ENCODE measurements at regions not wholly inside any gene's neighbourhood (a gene's known extent, or its start where the extent isn't known, plus 50 kb on each side); places are given as distances from the start of the nearest gene placed in this dataset.

DNA sequence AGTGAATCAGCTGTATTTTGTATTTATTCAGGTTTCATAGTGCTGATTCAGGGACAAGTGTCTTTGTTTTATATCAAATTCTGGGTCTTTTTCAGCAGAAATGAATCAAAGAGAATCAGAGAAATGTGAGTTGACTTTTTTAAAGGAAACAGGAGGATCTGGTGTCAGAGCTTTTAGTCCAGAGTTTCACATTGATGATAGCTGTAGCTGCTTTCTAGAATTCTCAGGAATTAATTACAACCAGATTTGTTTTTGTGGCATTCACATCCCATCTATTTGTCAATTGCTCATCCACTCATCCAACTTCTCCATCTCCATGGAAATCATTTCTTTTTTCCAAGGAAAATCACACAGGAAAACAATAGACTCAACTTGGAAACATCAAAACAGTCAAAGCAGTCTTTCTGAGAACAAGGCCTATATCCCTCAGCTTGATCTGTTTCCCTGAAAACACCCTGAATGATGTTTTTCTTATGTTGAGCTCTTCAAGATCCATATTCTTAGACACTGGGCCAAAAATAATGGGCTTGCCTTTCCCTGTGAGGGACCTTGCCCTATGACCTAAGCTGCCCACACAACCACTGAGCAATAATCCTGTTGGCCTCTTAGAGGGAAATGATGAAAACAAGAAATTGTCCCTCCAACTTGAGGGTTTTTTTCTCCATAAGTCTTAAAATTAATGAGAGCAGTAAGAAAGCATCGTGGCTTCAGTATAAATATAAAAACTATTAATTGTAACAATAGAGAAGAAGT lies 249.5 kb upstream of the FN1 start:
- H3K9ac ChIP-seq (ENCODE audit: low read length in 3 of 3), result no peak overlapping the region
- H3K36me3 ChIP-seq (ENCODE audit: control insufficient read depth in 2 of 3, insufficient read depth in 3 of 3, low read length in 3 of 3), result no peaks in the 10 kb centered on the region
- no peaks in the 10 kb centered on the region for H3K27me3 ChIP-seq (ENCODE audit: control insufficient read depth, insufficient read depth, low read length)
- H3K4me1 ChIP-seq (ENCODE audit: control insufficient read depth in 2 of 3, insufficient read depth in 2 of 3, low read depth in 1 of 3, low read length in 3 of 3), result no peaks in the 10 kb centered on the region
- FAIRE-seq (no peak), DNase-seq (no peak)
- no peak overlapping the region for H3K4me3 ChIP-seq (ENCODE audit: low read length in 3 of 3)
- H3K27ac ChIP-seq (ENCODE audit: low read depth in 2 of 2, low read length in 2 of 2), result no peak overlapping the region
- no peaks in the 10 kb centered on the region for H3K9me3 ChIP-seq (ENCODE audit: control insufficient read depth in 2 of 3, insufficient read depth in 1 of 3, low read length in 3 of 3)
- TF ChIP-seq, protein P1, sequence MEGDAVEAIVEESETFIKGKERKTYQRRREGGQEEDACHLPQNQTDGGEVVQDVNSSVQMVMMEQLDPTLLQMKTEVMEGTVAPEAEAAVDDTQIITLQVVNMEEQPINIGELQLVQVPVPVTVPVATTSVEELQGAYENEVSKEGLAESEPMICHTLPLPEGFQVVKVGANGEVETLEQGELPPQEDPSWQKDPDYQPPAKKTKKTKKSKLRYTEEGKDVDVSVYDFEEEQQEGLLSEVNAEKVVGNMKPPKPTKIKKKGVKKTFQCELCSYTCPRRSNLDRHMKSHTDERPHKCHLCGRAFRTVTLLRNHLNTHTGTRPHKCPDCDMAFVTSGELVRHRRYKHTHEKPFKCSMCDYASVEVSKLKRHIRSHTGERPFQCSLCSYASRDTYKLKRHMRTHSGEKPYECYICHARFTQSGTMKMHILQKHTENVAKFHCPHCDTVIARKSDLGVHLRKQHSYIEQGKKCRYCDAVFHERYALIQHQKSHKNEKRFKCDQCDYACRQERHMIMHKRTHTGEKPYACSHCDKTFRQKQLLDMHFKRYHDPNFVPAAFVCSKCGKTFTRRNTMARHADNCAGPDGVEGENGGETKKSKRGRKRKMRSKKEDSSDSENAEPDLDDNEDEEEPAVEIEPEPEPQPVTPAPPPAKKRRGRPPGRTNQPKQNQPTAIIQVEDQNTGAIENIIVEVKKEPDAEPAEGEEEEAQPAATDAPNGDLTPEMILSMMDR (IDR thresholded peaks at IDR 0.05; ENCODE audit: borderline replicate concordance, extremely low read depth, insufficient read depth), result no peak
- intact Hi-C loops (cut with DNase I), result no loop called here

DNA sequence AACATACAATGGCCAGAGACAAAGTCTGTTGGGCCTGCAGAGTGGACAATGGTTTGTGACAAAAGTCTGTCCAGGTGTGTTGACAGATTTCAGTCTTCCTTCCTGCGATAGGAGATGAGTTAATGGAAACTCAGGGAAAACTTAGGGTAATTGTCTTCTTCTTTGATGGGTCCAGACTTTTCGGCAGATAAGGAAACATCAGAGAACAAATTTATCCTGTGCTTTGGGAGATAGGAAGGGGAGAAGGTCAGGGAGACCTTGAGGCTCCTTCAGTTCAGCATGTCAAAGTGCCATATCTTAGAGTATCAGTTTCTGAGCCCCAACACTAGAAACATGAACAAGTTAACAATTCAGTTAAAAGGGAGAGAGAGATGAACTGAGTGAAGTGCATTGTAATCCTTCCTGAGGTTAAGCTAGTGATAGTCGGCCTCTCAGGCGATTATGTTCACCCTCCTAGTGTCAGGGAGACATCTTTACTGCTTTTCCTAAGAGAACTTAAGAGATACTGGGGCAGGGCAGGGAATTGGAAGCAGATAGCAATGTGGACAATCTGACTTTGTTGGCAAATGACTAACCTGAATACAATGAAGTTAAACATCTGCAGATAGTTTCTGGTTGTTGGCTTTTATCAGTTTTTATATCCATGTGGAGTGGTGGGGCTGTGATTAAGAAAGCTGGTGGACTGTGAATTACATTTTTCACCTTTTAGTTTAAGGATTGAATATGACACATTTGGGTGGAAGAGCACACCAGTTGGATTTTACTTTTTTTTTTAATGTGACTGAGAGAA lies 248.8 kb upstream of the FN1 start:
- DNase-seq (no peak), FAIRE-seq (no peak)
- TF ChIP-seq, protein P1 (IDR thresholded peaks at IDR 0.05; ENCODE audit: borderline replicate concordance, extremely low read depth, insufficient read depth), result no peak
- Histone ChIP-seq H3K4me1 (ENCODE audit: control insufficient read depth in 2 of 3, insufficient read depth in 2 of 3, low read depth in 1 of 3, low read length in 3 of 3) (no peaks in the 10 kb centered on the region), H3K27me3 (ENCODE audit: control insufficient read depth, insufficient read depth, low read length) (no peaks in the 10 kb centered on the region), H3K9ac (ENCODE audit: low read length in 3 of 3) (no peak overlapping the region), H3K4me3 (ENCODE audit: low read length in 3 of 3) (no peak overlapping the region), H3K36me3 (ENCODE audit: control insufficient read depth in 2 of 3, insufficient read depth in 3 of 3, low read length in 3 of 3) (no peaks in the 10 kb centered on the region), H3K27ac (ENCODE audit: low read depth in 2 of 2, low read length in 2 of 2) (no peak overlapping the region), H3K9me3 (ENCODE audit: control insufficient read depth in 2 of 3, insufficient read depth in 1 of 3, low read length in 3 of 3) (no peaks in the 10 kb centered on the region)
- intact Hi-C loops (cut with DNase I), result no loop called here

DNA sequence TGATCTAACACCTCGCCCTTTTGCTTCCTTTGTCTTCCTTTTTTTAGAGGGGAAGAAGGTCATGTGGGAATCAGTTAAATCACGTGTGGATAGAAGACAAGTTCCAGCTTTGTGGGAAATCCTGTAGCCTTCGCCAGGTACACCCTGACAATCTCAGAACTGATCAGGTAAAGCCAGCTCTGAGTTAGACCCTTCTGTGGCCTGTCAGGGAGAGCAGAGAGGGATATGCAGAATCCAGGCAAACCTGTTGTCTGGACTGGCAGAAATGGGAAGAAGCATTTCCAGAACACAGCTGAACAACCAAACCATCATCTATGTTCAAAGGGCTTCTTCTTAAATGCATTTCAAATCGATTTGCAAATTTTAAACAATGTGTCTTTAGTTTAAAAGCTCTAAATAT lies 247.4 kb upstream of the FN1 start:
- Histone ChIP-seq H3K27ac (ENCODE audit: low read depth in 2 of 2, low read length in 2 of 2) (no peak overlapping the region), H3K4me1 (ENCODE audit: control insufficient read depth in 2 of 3, insufficient read depth in 2 of 3, low read depth in 1 of 3, low read length in 3 of 3) (no peaks in the 10 kb centered on the region), H3K9me3 (ENCODE audit: control insufficient read depth in 2 of 3, insufficient read depth in 1 of 3, low read length in 3 of 3) (no peaks in the 10 kb centered on the region), H3K27me3 (ENCODE audit: control insufficient read depth, insufficient read depth, low read length) (no peaks in the 10 kb centered on the region), H3K4me3 (ENCODE audit: low read length in 3 of 3) (no peak overlapping the region), H3K9ac (ENCODE audit: low read length in 3 of 3) (no peak overlapping the region), H3K36me3 (ENCODE audit: control insufficient read depth in 2 of 3, insufficient read depth in 3 of 3, low read length in 3 of 3) (no peaks in the 10 kb centered on the region)
- FAIRE-seq, result no peak
- TF ChIP-seq, protein P1 (IDR thresholded peaks at IDR 0.05; ENCODE audit: borderline replicate concordance, extremely low read depth, insufficient read depth), result no peak
- DNase-seq, result no peak
- intact Hi-C loops (cut with DNase I), result no loop called here
